IMR-90 (cell line): ENCODE measurements at regions not wholly inside any gene's neighbourhood (a gene's known extent, or its start where the extent isn't known, plus 50 kb on each side); places are given as distances from the start of the nearest gene placed in this dataset.

Source experiments
- BHLHE40 ChIP-seq: fragments of 150-350 bp; IDR thresholded peaks from 2 replicates; pipeline ENCODE4 v1.6.1; 2016; ENCODE audit warnings: mild to moderate bottlenecking, low read depth, low read length
- FOS ChIP-seq: fragments of 150-350 bp; IDR thresholded peaks from 2 replicates; pipeline ENCODE4 v1.6.1; 2016; ENCODE audit warnings: low read depth, low read length
- MAFK ChIP-seq: IDR thresholded peaks from 2 replicates; pipeline ENCODE4 v1.6.1; 2012; ENCODE audit warnings: low read depth, low read length, improper control_type of control experiment
- POLR2A ChIP-seq: IDR thresholded peaks from 2 replicates; pipeline ENCODE4 v1.6.1; 2012; ENCODE audit warnings: mild to moderate bottlenecking, low read depth, low read length
- RAD21 ChIP-seq: IDR thresholded peaks from 2 replicates; pipeline ENCODE4 v1.6.1; 2012; ENCODE audit warnings: low read length, improper control_type of control experiment
- RCOR1 ChIP-seq: IDR thresholded peaks from 2 replicates; pipeline ENCODE4 v1.6.1; 2012; ENCODE audit warnings: mild to moderate bottlenecking, low read length, improper control_type of control experiment; ENCODE audit not compliant: insufficient replicate concordance
- RFX5 ChIP-seq: IDR thresholded peaks from 2 replicates; pipeline ENCODE4 v1.8.0; 2012; ENCODE audit warnings: low read depth, mild to moderate bottlenecking, low read length, moderate library complexity
- SMC3 ChIP-seq: fragments of 150-350 bp; IDR thresholded peaks from 2 replicates; pipeline ENCODE4 v1.6.1; 2016; ENCODE audit warnings: low read depth, mild to moderate bottlenecking, antibody characterized with exemption, low read length, moderate library complexity
- TF ChIP-seq, protein P1 (sequence below): conservative IDR thresholded peaks from 2 replicates; pipeline ENCODE4 v1.5.1; 2012; ENCODE audit warnings: mild to moderate bottlenecking, low read depth, low read length, improper control_type of control experiment
- TF ChIP-seq, protein P2 (sequence below): fragments of 150-350 bp; IDR thresholded peaks from 2 replicates; pipeline ENCODE4 v1.6.1; 2017; ENCODE audit warnings: mild to moderate bottlenecking, antibody characterized with exemption, low read length, low read depth
- TF ChIP-seq, protein P3 (sequence below): fragments of 150-350 bp; IDR thresholded peaks from 2 replicates; pipeline ENCODE4 v1.6.1; 2016; ENCODE audit warnings: low read depth, mild to moderate bottlenecking, low read length, moderate library complexity, borderline replicate concordance

DNA sequence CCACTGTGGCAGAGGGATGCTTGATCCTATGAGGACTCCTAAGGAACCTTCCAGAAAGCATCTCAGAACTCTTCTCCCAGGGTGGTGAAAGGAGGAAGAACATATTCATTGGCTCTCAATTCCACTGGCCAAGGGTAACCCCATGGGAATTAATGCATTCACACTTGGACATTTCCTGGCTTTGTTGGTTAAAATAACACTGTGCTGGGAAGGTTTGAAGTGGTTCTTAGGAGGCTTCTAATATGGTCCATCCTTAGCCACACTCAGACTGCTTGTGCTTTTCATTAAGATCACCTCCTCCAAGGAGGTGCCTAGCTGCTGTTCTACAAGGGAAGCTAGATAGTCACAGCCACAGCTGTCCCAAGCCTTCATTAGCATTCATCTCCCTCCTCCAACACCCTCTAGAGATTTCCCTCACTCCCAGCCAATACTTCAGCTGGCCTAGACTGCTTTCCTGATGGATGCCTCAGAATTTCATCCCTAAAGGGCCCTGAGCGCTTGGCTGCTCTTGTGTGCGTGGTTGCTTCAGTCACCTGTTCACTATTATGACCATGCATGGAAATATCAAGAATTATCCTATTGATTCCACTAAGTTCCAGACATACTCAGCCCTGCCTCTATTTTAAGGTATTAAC lies 544.4 kb downstream of the PLPP3 start:
- TF ChIP-seq RCOR1 (no peak), MAFK (no peak), SMC3 (no peak), RAD21 (no peak), POLR2A (no peak), RFX5 (no peak), BHLHE40 (no peak), FOS (no peak)
- TF ChIP-seq, protein P1, sequence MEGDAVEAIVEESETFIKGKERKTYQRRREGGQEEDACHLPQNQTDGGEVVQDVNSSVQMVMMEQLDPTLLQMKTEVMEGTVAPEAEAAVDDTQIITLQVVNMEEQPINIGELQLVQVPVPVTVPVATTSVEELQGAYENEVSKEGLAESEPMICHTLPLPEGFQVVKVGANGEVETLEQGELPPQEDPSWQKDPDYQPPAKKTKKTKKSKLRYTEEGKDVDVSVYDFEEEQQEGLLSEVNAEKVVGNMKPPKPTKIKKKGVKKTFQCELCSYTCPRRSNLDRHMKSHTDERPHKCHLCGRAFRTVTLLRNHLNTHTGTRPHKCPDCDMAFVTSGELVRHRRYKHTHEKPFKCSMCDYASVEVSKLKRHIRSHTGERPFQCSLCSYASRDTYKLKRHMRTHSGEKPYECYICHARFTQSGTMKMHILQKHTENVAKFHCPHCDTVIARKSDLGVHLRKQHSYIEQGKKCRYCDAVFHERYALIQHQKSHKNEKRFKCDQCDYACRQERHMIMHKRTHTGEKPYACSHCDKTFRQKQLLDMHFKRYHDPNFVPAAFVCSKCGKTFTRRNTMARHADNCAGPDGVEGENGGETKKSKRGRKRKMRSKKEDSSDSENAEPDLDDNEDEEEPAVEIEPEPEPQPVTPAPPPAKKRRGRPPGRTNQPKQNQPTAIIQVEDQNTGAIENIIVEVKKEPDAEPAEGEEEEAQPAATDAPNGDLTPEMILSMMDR, result no peak
- TF ChIP-seq, protein P2, sequence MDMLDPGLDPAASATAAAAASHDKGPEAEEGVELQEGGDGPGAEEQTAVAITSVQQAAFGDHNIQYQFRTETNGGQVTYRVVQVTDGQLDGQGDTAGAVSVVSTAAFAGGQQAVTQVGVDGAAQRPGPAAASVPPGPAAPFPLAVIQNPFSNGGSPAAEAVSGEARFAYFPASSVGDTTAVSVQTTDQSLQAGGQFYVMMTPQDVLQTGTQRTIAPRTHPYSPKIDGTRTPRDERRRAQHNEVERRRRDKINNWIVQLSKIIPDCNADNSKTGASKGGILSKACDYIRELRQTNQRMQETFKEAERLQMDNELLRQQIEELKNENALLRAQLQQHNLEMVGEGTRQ, result no peak
- TF ChIP-seq, protein P3, sequence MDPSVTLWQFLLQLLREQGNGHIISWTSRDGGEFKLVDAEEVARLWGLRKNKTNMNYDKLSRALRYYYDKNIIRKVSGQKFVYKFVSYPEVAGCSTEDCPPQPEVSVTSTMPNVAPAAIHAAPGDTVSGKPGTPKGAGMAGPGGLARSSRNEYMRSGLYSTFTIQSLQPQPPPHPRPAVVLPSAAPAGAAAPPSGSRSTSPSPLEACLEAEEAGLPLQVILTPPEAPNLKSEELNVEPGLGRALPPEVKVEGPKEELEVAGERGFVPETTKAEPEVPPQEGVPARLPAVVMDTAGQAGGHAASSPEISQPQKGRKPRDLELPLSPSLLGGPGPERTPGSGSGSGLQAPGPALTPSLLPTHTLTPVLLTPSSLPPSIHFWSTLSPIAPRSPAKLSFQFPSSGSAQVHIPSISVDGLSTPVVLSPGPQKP, result no peak
